ENCODE measurements at regions not wholly inside any gene's neighbourhood (a gene's known extent, or its start where the extent isn't known, plus 50 kb on each side); places are given as distances from the start of the nearest gene placed in this dataset.

DNA sequence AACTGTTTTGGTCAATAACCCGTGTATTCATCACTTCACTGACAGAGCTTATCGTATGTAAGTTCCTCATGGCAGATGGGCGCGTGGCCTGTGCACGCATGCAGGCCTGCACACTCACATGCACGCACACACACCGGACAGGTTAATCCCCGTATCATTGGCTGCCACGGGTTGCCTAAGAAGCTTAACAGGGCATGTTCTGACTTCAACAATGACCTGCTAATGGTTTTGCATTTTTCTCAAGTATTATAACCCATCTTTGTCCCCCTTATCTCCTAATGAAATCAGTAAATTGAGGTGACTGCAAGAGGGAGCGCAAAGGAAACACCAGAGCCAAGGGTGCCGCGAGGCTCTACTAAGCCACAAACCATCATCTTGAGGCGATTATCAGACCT, 399.0 kb upstream of the ID2 start:
- Histone ChIP-seq H4K20me1 (ENCODE audit: insufficient read depth) (no peaks in the 10 kb centered on the region), H2AFZ (ENCODE audit: low read depth, low read length, poor library complexity, severe bottlenecking) (no peak overlapping the region), H3K4me2 (ENCODE audit: low read length) (no peak overlapping the region), H3K9ac (ENCODE audit: low read length) (no peak overlapping the region), H3K9me3 (ENCODE audit: control insufficient read depth in 1 of 2, insufficient read depth in 1 of 2, low read depth in 1 of 2, low read length in 2 of 2) (no peaks in the 10 kb centered on the region), H3K36me3 (ENCODE audit: control insufficient read depth in 1 of 2, insufficient read depth in 2 of 2, low read length in 2 of 2) (no peaks in the 10 kb centered on the region), H3K4me1 (ENCODE audit: control insufficient read depth in 1 of 2, insufficient read depth in 2 of 2, low read length in 2 of 2) (peaks cover 0 to 9% of the 10 kb centered on the region in 2 experiments; a peak in 1 of 4 replicates), H3K9me2 (ENCODE audit: insufficient read depth) (no peaks in the 10 kb centered on the region), H3K27me3 (ENCODE audit: insufficient read depth, low read length) (no peaks in the 10 kb centered on the region), H3K27ac (ENCODE audit: low read depth, low read length) (no peak overlapping the region), H3K4me3 (replicated peaks in 1 of 2; ENCODE audit: low read depth in 1 of 2, low read length in 2 of 2) (no peak overlapping the region), H3K79me2 (ENCODE audit: insufficient read depth, low read length) (no peaks in the 10 kb centered on the region)
- BruUV-seq (replicated peaks): no TSS peak
- intact Hi-C loops (cut with micrococcal nuclease): no loop called here
- TF ChIP-seq ELF1 (IDR thresholded peaks at IDR 0.05; ENCODE audit: borderline replicate concordance, low read depth): no peak
- no peak for TF ChIP-seq CBX3 (IDR thresholded peaks at IDR 0.05; ENCODE audit: low read depth)
- TF ChIP-seq POLR2A (IDR thresholded peaks at IDR 0.05; ENCODE audit: borderline replicate concordance, extremely low read depth, insufficient read depth, insufficient read length): no peak
- TF ChIP-seq, protein P1, sequence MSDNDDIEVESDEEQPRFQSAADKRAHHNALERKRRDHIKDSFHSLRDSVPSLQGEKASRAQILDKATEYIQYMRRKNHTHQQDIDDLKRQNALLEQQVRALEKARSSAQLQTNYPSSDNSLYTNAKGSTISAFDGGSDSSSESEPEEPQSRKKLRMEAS (IDR thresholded peaks at IDR 0.05): no peak
- no peak for TF ChIP-seq JUND (IDR thresholded peaks at IDR 0.05)
- TF ChIP-seq EGR1 (IDR thresholded peaks at IDR 0.05; ENCODE audit: low read depth): no peak
- TF ChIP-seq TCF7L2 (IDR thresholded peaks at IDR 0.05; ENCODE audit: borderline replicate concordance, extremely low read depth, insufficient read depth, insufficient read length): no peak
- TF ChIP-seq YY1 (IDR thresholded peaks at IDR 0.05; ENCODE audit: extremely low read depth, insufficient replicate concordance, low read depth, low read length): no peak
- TF ChIP-seq SP1 (IDR thresholded peaks at IDR 0.05; ENCODE audit: low read depth): no peak
- TF ChIP-seq ZFX (IDR thresholded peaks at IDR 0.05): no peak
- TF ChIP-seq EZH2phosphoT487 (IDR thresholded peaks at IDR 0.05; ENCODE audit: borderline replicate concordance): no peak
- TF ChIP-seq, protein P2, sequence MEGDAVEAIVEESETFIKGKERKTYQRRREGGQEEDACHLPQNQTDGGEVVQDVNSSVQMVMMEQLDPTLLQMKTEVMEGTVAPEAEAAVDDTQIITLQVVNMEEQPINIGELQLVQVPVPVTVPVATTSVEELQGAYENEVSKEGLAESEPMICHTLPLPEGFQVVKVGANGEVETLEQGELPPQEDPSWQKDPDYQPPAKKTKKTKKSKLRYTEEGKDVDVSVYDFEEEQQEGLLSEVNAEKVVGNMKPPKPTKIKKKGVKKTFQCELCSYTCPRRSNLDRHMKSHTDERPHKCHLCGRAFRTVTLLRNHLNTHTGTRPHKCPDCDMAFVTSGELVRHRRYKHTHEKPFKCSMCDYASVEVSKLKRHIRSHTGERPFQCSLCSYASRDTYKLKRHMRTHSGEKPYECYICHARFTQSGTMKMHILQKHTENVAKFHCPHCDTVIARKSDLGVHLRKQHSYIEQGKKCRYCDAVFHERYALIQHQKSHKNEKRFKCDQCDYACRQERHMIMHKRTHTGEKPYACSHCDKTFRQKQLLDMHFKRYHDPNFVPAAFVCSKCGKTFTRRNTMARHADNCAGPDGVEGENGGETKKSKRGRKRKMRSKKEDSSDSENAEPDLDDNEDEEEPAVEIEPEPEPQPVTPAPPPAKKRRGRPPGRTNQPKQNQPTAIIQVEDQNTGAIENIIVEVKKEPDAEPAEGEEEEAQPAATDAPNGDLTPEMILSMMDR (IDR thresholded peaks at IDR 0.05 in 2 of 3, conservative IDR thresholded peaks at IDR 0.05 in 1 of 3; ENCODE audit: borderline replicate concordance in 1 of 3, insufficient read depth in 1 of 3, low read depth in 2 of 3, low read length in 2 of 3): no peak
- no peak for TF ChIP-seq EZH2 (IDR thresholded peaks at IDR 0.05)
- DNase-seq (ENCODE audit: low read depth, low spot score) (no peak), ATAC-seq (no peak)
- POLR2A ChIA-PET: no interaction called here
- RAD21 ChIA-PET (ENCODE audit: low non-redundant PET in 1 of 2, low total read pairs in 2 of 2, uncharacterized antibody in 2 of 2, unreplicated experiment in 2 of 2): no interaction called here
- CTCF ChIA-PET: no interaction called here
